ENCODE measurements at regions not wholly inside any gene's neighbourhood (a gene's known extent, or its start where the extent isn't known, plus 50 kb on each side); places are given as distances from the start of the nearest gene placed in this dataset.

DNA sequence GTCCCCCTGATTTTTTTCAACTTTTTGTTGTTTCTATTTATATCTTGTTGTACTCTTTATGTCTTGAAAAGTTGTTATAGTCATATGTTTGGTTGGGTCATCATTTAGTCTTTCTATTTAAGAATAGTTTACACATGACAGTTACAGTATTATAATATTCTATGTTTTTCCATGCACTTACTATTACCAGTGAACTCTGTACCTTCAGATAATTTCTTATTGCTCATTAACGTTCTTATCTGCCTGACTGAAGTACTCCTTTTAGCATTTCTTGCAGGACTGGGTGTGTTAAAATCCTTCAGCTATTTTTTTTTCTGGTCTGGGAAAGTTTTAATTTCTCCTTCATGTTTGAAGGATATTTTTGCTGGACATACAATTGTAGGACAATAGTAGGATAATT lies 157.7 kb upstream of the DIPK2B start:
- in situ Hi-C loops (cut with MboI; ENCODE audit: low sequenced_read_pairs) = no loop called here

- in situ Hi-C loops (cut with MboI; ENCODE audit: low sequenced_read_pairs) = no loop called here
Observed at GRCh38 chrX:45353456-45353855, 152.8 kb upstream of the DIPK2B start.

- in situ Hi-C loops (cut with MboI; ENCODE audit: low sequenced_read_pairs) = no loop called here
Observed at GRCh38 chrX:45352611-45353010, 151.9 kb upstream of the DIPK2B start.

- in situ Hi-C loops (cut with MboI; ENCODE audit: low sequenced_read_pairs) = no loop called here
Observed at GRCh38 chrX:45351478-45351877, 150.8 kb upstream of the DIPK2B start.

- in situ Hi-C loops (cut with MboI; ENCODE audit: low sequenced_read_pairs) = no loop called here
Observed at GRCh38 chrX:45348296-45348695, 147.6 kb upstream of the DIPK2B start.

DNA sequence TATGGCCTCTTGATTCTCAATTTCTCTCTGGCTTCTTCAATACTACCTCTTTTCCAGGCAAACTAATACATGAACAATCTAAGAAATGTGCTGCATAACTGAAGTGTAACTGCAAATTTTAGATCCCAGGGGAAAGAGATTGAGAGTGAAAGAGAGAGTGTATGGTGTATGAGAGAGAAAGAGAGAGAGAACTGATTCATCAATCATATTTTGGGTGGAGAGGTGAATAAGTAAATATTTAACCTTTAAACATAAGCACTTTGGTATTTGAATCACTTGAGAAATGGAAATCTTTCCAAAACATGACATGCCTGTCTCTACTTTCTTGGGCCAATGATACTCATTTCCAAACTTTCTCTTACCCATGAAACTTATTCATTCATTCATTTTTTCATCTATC lies 147.2 kb upstream of the DIPK2B start:
- in situ Hi-C loops (cut with MboI; ENCODE audit: low sequenced_read_pairs) = no loop called here

DNA sequence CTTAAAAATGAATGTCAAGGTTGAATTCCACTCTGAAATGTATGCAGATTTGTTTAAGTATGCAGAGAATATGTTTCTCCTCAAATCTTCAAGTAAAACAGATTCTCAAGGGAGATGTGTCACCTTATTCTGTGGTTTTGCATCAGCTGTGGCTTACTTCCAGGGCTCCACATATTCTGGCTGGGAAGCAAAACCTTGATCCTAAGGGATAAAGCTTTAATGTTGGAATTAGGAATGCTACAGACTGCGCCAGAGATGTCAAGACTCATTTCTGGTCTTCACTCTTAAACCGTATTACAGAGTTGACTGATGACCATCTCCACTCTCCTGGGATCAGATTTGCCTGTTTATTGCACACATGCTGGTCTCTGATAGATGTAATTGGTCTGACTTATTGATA lies 143.9 kb upstream of the DIPK2B start:
- in situ Hi-C loops (cut with MboI; ENCODE audit: low sequenced_read_pairs) = no loop called here

GRCh38 chrX:45329217-45329616 lies 128.5 kb upstream of the DIPK2B start:
- in situ Hi-C loops (cut with MboI; ENCODE audit: low sequenced_read_pairs) = no loop called here

DNA sequence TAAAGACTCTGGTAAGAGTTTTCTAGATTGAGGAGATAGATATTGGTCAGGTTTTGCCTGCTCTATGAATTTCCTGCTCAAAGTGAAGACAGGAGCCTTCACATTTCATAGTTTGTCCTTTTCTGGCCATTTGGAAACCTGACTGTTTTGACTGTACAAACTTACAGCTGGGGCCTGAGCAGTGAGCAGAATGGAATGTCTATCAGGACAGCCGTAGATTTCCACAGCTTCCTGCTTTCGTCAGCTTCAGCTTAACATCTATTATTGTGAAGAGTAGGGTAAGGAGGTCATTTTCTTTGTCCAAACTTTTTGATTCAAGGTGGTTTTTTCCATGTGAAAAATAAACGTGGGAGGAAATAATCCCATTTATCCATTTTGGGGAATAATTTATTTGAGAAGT lies 124.3 kb upstream of the DIPK2B start:
- in situ Hi-C loops (cut with MboI; ENCODE audit: low sequenced_read_pairs) = no loop called here

- in situ Hi-C loops (cut with MboI; ENCODE audit: low sequenced_read_pairs) = no loop called here
Observed at GRCh38 chrX:45323387-45323786, 122.7 kb upstream of the DIPK2B start.

- in situ Hi-C loops (cut with MboI; ENCODE audit: low sequenced_read_pairs) = no loop called here
Observed at GRCh38 chrX:45322820-45323219, 122.1 kb upstream of the DIPK2B start.

DNA sequence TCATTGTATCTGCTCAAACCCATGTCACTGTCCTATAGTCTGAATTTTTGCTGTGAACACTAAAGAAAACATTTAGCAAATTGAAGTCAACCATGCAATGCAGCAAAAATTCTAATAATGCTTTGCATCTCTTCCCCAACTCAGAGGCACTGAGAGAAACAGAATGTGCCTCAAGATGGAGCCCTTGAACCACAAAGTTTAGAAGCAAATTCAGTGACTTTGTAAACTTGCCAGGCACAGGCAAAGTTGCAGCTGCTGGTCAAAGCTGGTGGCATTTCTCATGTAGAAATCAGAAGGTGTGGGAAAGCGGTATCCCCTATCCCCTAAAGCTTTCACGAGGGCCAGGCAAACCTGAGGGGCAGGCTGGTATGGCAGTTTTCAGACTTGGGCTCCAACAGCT lies 121.7 kb upstream of the DIPK2B start:
- in situ Hi-C loops (cut with MboI; ENCODE audit: low sequenced_read_pairs) = no loop called here

- in situ Hi-C loops (cut with MboI; ENCODE audit: low sequenced_read_pairs) = no loop called here
Observed at GRCh38 chrX:45320191-45320590, 119.5 kb upstream of the DIPK2B start.

GRCh38 chrX:45309801-45310200 lies 109.1 kb upstream of the DIPK2B start:
- in situ Hi-C loops (cut with MboI; ENCODE audit: low sequenced_read_pairs) = no loop called here

GRCh38 chrX:45309096-45309495 lies 108.4 kb upstream of the DIPK2B start:
- in situ Hi-C loops (cut with MboI; ENCODE audit: low sequenced_read_pairs) = no loop called here

- in situ Hi-C loops (cut with MboI; ENCODE audit: low sequenced_read_pairs) = no loop called here
Observed at GRCh38 chrX:45306794-45307193, 106.1 kb upstream of the DIPK2B start.

DNA sequence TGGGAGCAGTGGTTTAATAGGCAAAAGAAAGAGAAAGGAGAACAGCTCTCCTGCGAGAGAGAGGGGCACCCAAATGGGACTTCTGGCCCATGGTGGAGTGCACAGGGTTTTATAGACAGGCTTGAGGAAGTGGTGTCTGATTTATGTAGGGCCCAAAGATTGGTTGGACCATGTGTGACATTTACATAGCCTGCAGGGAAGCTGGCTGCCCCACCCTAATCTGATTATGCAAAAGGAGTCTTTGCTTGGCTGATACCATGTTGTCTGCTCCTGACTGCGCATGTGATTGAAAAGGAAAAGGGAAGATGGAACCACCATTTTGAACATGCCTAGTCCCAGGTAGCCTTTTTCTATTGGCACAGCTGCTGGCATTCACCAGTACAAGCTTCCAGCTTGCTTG lies 100.0 kb upstream of the DIPK2B start:
- in situ Hi-C loops (cut with MboI; ENCODE audit: low sequenced_read_pairs) = no loop called here

GRCh38 chrX:45295259-45295986 lies 94.7 kb upstream of the DIPK2B start:
- in situ Hi-C loops (cut with MboI; ENCODE audit: low sequenced_read_pairs) = no loop called here

- in situ Hi-C loops (cut with MboI; ENCODE audit: low sequenced_read_pairs) = no loop called here
Observed at GRCh38 chrX:45274576-45274975, 73.9 kb upstream of the DIPK2B start.

GRCh38 chrX:45267007-45267406 lies 66.3 kb upstream of the DIPK2B start:
- in situ Hi-C loops (cut with MboI; ENCODE audit: low sequenced_read_pairs) = no loop called here

GRCh38 chrX:45266456-45266855 lies 65.8 kb upstream of the DIPK2B start:
- in situ Hi-C loops (cut with MboI; ENCODE audit: low sequenced_read_pairs) = no loop called here

DNA sequence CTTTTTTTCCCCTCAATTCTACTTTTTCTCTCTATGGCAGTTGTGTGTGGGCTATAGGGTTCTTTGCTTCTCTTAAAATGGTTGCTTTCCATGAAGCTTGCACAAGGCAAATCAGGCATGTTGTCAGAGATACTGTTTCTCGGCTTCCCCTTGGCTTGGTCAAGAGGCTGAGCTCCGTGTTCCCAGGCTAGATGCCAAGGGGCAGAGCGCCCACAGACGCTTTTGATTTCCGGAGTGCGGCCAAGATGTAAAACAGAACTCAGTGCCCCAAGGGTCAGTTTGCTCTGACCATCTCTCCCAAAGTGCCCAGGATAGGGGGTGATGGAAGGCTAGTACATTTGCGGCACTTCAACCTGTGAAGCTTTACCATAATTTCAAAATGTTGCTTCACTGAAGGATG lies 64.2 kb upstream of the DIPK2B start:
- in situ Hi-C loops (cut with MboI; ENCODE audit: low sequenced_read_pairs) = no loop called here

DNA sequence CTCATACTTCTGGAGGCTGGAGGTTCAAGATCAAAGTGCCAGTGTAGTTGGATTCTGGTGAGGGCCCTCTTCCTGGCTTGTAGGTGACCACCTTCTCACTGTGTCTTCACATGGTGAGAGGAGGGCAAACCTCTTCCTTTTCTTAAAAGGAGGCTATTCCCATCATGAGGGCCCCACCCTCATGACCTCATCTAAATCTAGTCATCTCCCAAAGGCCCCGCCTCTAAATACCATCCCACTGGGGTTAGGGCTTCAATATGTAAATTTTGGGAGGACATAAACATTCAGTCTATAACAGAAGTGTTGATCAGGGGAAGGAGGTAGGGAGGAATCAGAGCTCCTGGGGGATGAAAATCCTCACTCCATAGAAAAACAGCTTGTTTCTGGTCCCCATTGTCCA lies 60.8 kb upstream of the DIPK2B start:
- in situ Hi-C loops (cut with MboI; ENCODE audit: low sequenced_read_pairs) = no loop called here

Data from HL-60/S4 treated with retinoic acid at 250 ng/mL for 4 days and 3 days (cell line).